AG09319 (cell line): ENCODE measurements at regions not wholly inside any gene's neighbourhood (a gene's known extent, or its start where the extent isn't known, plus 50 kb on each side); places are given as distances from the start of the nearest gene placed in this dataset.
"Not testable (repeated sequence)": the region's sequence is repeated elsewhere in the genome, so short reads cannot be mapped to it uniquely, and the experiment has no call there.

Experiments
- DNase-seq: peaks from one replicate; pipeline ENCODE4 v3.0.0-alpha.2; 2010; ENCODE audit warnings: low read depth; ENCODE audit errors: extremely low read depth
- TF ChIP-seq, protein P1 (sequence below): IDR thresholded peaks from 2 replicates; pipeline ENCODE4 v1.5.1; 2011; ENCODE audit warnings: low read depth, mild to moderate bottlenecking, inconsistent platforms, low read length, moderate library complexity

- DNase-seq, result not testable (repeated sequence)
Measured at GRCh38 chr15:75792236-75792635, 51.0 kb upstream of the UBE2Q2 start.

DNA sequence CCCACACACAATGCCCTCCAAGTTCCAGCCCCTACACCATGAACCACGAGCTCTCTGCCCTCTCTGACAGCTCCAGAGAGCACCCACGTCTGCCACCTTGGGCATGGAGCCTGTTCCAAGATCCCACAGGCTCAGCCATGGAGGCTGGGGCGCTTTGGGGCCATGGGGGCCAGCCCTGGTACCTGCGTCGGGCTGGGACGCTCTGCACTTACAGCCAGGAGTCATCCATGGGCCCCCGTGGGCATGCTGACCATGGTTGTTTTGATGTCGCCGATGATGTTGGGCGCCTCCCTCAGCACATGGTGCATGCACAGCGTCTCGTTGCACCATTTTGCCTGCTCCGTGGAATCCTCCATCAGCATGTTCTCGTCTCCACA, 51.9 kb upstream of the UBE2Q2 start:
- no peak for DNase-seq
- TF ChIP-seq, protein P1, sequence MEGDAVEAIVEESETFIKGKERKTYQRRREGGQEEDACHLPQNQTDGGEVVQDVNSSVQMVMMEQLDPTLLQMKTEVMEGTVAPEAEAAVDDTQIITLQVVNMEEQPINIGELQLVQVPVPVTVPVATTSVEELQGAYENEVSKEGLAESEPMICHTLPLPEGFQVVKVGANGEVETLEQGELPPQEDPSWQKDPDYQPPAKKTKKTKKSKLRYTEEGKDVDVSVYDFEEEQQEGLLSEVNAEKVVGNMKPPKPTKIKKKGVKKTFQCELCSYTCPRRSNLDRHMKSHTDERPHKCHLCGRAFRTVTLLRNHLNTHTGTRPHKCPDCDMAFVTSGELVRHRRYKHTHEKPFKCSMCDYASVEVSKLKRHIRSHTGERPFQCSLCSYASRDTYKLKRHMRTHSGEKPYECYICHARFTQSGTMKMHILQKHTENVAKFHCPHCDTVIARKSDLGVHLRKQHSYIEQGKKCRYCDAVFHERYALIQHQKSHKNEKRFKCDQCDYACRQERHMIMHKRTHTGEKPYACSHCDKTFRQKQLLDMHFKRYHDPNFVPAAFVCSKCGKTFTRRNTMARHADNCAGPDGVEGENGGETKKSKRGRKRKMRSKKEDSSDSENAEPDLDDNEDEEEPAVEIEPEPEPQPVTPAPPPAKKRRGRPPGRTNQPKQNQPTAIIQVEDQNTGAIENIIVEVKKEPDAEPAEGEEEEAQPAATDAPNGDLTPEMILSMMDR, result no peak

- no peak for DNase-seq
Measured at GRCh38 chr15:75790631-75791336, 52.5 kb upstream of the UBE2Q2 start.

GRCh38 chr15:75786575-75786947, 56.7 kb upstream of the UBE2Q2 start:
- TF ChIP-seq, protein P1, result no peak
- no peak for DNase-seq

More at GRCh38 chr15:75790631-75791336, 52.5 kb upstream of the UBE2Q2 start:
- TF ChIP-seq, protein P1, result no peak

- TF ChIP-seq, protein P1, result peak; percentile 16
- DNase-seq, result no peak
Measured at GRCh38 chr15:75785771-75786574, 57.3 kb upstream of the UBE2Q2 start.

DNA sequence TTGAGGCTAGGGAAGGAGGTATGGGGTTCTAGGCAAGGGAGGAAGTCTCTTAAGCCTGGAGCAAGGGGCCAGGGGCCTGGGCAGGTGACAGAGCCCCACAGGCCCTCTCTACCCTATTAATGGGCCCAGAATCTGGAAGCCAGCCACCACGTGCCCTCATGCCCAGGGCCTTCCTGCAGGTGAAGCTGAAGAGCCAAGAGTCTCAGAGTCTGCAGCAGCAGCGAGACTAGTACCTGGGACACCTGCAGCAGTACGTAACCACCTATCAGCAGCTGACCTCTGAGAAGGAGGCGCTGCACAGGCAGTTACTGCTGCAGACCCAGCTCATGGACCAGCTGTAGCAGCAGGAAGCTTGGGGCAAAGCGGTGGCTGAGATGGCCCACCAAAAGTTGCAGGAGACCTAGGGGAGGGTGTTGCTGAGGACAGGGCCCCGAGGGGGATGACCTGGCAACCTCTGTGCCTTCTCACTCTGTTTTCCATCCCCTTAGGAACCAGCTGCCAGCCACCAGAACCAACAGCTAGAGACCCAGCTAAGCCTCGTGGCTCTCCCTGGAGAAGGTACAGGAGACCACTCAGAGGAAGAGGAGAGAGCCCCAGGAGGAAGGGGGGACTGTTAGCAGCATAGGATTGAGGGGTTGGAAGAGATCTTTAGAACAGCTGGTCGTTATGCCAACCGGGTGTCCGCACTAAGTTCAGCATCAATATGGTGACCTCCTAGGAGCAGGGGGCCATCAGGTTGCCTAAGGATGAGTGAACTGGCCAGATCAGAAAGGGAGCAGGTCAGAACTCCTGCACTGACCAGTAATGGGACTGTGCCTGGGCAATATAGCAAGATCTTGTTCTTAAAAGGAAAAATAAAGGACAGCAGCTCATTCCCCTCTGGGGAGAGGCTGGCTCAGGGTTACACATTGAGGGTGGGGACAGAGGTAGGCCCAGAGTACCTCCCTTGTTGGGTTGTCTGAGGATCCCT, 58.5 kb upstream of the UBE2Q2 start:
- not testable (repeated sequence) for DNase-seq

DNA sequence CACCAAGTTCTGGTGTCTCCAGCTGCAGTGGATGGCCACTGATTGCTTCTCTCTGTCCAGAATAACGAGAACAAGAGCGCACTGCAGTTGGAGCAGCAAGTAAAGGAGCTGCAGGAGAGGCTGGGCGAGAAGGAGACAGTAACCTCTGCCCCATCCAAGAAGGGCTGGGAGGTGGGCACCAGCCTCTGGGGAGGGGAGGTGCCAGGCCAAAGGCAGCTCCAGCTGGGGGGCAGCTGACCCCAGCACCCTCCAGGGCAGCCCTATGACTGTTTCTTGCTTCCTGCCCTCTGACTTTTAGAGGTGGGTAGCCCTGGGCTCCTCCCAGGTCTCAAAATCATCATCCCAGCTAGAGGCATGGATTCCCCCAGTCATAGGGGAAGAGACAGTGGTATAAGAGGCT, 59.7 kb upstream of the UBE2Q2 start:
- not testable (repeated sequence) for DNase-seq

DNA sequence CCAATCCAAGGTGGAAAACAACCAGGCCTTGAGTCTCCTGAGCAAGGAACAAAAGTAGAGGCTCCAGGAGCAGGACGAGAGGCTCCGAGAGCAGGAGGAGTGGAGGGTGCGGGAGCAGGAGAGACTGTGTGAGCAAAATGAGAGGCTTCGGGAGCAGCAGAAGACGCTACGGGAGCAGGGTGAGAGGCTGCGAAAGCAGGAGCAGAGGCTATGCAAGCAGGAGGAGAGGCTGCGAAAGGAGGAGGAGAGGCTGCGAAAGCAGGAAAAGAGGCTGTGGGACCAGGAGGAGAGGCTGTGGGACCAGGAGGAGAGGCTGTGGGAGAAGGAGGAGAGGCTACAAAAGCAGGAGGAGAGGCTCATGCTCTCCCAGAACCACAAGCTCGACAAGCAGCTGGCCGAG, 60.3 kb upstream of the UBE2Q2 start:
- TF ChIP-seq, protein P1, result no peak
- DNase-seq, result no peak

DNA sequence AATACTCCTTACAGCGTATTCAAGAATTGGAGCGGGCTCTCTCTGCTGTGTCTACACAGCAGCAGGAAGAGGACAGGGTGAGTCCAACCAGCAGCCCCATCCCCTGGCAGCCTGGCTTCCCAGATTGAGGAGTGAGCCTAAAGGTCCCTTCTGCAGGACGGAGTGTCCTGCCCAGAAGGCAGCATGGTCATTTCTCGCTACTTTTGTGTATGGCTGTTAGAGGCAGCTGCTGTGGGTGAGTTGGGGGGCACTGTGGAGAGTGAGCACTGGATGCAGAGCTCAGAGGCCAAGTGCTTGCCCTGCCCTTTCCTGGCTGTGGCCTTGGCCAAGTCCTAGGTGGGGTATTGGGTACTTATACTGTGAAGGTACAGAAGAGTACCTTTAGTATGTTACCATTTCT, 62.3 kb upstream of the UBE2Q2 start:
- DNase-seq, result not testable (repeated sequence)
